ENCODE measurements at regions not wholly inside any gene's neighbourhood (a gene's known extent, or its start where the extent isn't known, plus 50 kb on each side); places are given as distances from the start of the nearest gene placed in this dataset.

- TF ChIP-seq POLR2A (IDR thresholded peaks at IDR 0.05) (no peak), CTCF (IDR thresholded peaks at IDR 0.05) (no peak), EP300 (IDR thresholded peaks at IDR 0.05) (no peak), POLR2AphosphoS5 (IDR thresholded peaks at IDR 0.05) (no peak)
Measured at GRCh38 chr1:229950908-229951307, 116.1 kb upstream of the GALNT2 start.

All from stomach (tissue), 4 donors.